Neural cell (in vitro differentiated cells): ENCODE measurements at regions not wholly inside any gene's neighbourhood (a gene's known extent, or its start where the extent isn't known, plus 50 kb on each side); places are given as distances from the start of the nearest gene placed in this dataset.

Source experiments
- H2AFZ ChIP-seq: fragments of 200-600, 300-800 bp; sonication (generic), shearing (Covaris generic); 2 replicates; pipeline ENCODE4 v1.6.0; 2014; ENCODE audit warnings: low read depth, mild to moderate bottlenecking, antibody characterized with exemption, low read length, moderate library complexity
- H3F3A ChIP-seq: fragments of 200-600 bp; shearing (Covaris generic); 2 replicates; pipeline ENCODE4 v1.6.1; 2016; ENCODE audit warnings: mild to moderate bottlenecking, moderate library complexity, mixed read lengths, antibody characterized with exemption, low read length; ENCODE audit not compliant: insufficient read depth, poor library complexity, severe bottlenecking
- H3K27ac ChIP-seq: fragments of 200-600, 300-800 bp; sonication (generic), shearing (Covaris generic); 2 replicates; pipeline ENCODE4 v1.5.1; 2014; ENCODE audit warnings: mild to moderate bottlenecking, low read length, moderate library complexity
- H3K27me3 ChIP-seq: fragments of 300-800, 200-600 bp; sonication (generic), shearing (Covaris generic); 2 replicates; pipeline ENCODE4 v1.6.0; 2014; ENCODE audit warnings: mild to moderate bottlenecking, low read depth, low read length, moderate library complexity; ENCODE audit not compliant: insufficient read depth
- H3K36me3 ChIP-seq: fragments of 300-800, 200-600 bp; sonication (generic), shearing (Covaris generic); 2 replicates; pipeline ENCODE4 v1.5.1; 2014; ENCODE audit warnings: mild to moderate bottlenecking, antibody characterized with exemption, low read length, moderate library complexity; ENCODE audit not compliant: insufficient read depth
- H3K4me2 ChIP-seq: fragments of 300-800, 200-600 bp; sonication (generic), shearing (Covaris generic); 2 replicates; pipeline ENCODE4 v1.6.0; 2014; ENCODE audit warnings: mild to moderate bottlenecking, low read length
- H3K4me3 ChIP-seq: fragments of 300-800, 200-600 bp; sonication (generic), shearing (Covaris generic); 2 replicates; pipeline ENCODE4 v1.5.1; 2014; ENCODE audit warnings: mild to moderate bottlenecking, low read length, moderate library complexity
- H3K79me2 ChIP-seq: fragments of 200-600 bp; shearing (Covaris generic); replicated peaks from 2 replicates; pipeline ENCODE4 v1.6.0; 2014; ENCODE audit warnings: mild to moderate bottlenecking, low read length, moderate library complexity; ENCODE audit not compliant: insufficient read depth
- H3K9ac ChIP-seq: fragments of 300-800, 200-600 bp; sonication (generic), shearing (Covaris generic); 2 replicates; pipeline ENCODE4 v1.6.1; 2016; ENCODE audit warnings: mild to moderate bottlenecking, low read length, mixed read lengths
- H3K9me2 ChIP-seq: fragments of 200-600 bp; shearing (Covaris generic); 2 replicates; pipeline ENCODE4 v1.6.1; 2016; ENCODE audit warnings: mild to moderate bottlenecking, low read length, mixed read lengths; ENCODE audit not compliant: insufficient read depth
- H3K9me3 ChIP-seq: fragments of 200-600, 300-800 bp; sonication (generic), shearing (Covaris generic); 2 replicates; pipeline ENCODE4 v1.6.1; 2016; ENCODE audit warnings: mild to moderate bottlenecking, mixed run types, low read length, moderate library complexity, mixed read lengths
- H4K20me1 ChIP-seq: fragments of 200-600 bp; shearing (Covaris generic); 2 replicates; pipeline ENCODE4 v1.6.1; 2016; ENCODE audit warnings: mild to moderate bottlenecking, mixed run types; ENCODE audit not compliant: insufficient read depth
- CTCF ChIP-seq: fragments of 450-650 bp; IDR thresholded peaks from 2 replicates; pipeline ENCODE4 v1.5.1; 2014; ENCODE audit warnings: antibody characterized with exemption, mild to moderate bottlenecking, moderate library complexity; ENCODE audit not compliant: poor library complexity, severe bottlenecking
- EP300 ChIP-seq: fragments of 450-650 bp; conservative IDR thresholded peaks from 2 replicates; pipeline ENCODE4 v1.6.1; 2014; ENCODE audit warnings: antibody characterized with exemption, mild to moderate bottlenecking, moderate library complexity; ENCODE audit not compliant: poor library complexity, severe bottlenecking
- EZH2 ChIP-seq: fragments of 200-600, 300-800 bp; shearing (Covaris generic), sonication (generic); IDR thresholded peaks from 2 replicates; pipeline ENCODE4 v1.6.1; 2014; ENCODE audit warnings: antibody characterized with exemption, low read length, borderline replicate concordance, mild to moderate bottlenecking; ENCODE audit not compliant: insufficient read depth, poor library complexity, severe bottlenecking
- MXI1 ChIP-seq: fragments of 450-650 bp; conservative IDR thresholded peaks from 2 replicates; pipeline ENCODE4 v1.6.1; 2014; ENCODE audit warnings: antibody characterized with exemption, mild to moderate bottlenecking; ENCODE audit not compliant: poor library complexity, severe bottlenecking
- POLR2AphosphoS5 ChIP-seq: IDR thresholded peaks from 2 replicates; pipeline ENCODE4 v1.6.1; 2012
- RAD21 ChIP-seq: fragments of 450-650 bp; conservative IDR thresholded peaks from 2 replicates; pipeline ENCODE4 v1.6.1; 2014; ENCODE audit warnings: antibody characterized with exemption, mild to moderate bottlenecking, moderate library complexity
- REST ChIP-seq: IDR thresholded peaks from 2 replicates; pipeline ENCODE4 v1.6.1; 2012; ENCODE audit warnings: borderline replicate concordance
- SMC3 ChIP-seq: fragments of 450-650 bp; conservative IDR thresholded peaks from 2 replicates; pipeline ENCODE4 v1.6.1; 2014; ENCODE audit warnings: antibody characterized with exemption, mild to moderate bottlenecking, moderate library complexity; ENCODE audit not compliant: poor library complexity
- TAF1 ChIP-seq: IDR thresholded peaks from 2 replicates; pipeline ENCODE4 v1.6.1; 2012; ENCODE audit warnings: low read depth

DNA sequence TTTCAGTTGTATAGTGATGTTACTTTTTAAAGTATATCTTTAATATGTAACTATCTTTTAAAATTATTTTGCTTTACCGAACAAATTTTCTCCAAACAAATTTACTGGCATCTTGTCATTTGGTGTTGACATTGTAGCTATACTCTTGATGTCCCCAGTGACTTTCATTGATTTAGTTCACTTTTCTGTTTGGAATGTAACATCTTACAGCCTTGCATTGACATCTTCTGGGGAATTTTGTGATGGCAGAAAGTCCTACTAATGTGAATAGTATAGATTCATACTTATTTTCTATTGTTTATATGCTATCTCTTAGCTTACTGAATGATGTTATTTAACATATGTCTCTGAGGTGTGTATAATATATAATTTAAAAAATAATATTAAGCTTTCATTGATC, 800.9 kb upstream of the ATXN8OS start:
- Histone ChIP-seq H4K20me1 (no peaks in the 10 kb centered on the region), H3K9me3 (no peaks in the 10 kb centered on the region), H3K79me2 (no peaks in the 10 kb centered on the region), H3K9me2 (no peaks in the 10 kb centered on the region), H3F3A (no peaks in the 10 kb centered on the region), H2AFZ (no peak overlapping the region), H3K27me3 (no peaks in the 10 kb centered on the region), H3K4me3 (no peak overlapping the region), H3K27ac (no peak overlapping the region), H3K9ac (no peak overlapping the region), H3K36me3 (no peaks in the 10 kb centered on the region), H3K4me2 (no peak overlapping the region)
- TF ChIP-seq SMC3 (peak; percentile 76), EP300 (no peak), TAF1 (no peak), MXI1 (no peak), EZH2 (no peak), RAD21 (peak; percentile 82), REST (no peak), CTCF (peak; percentile 70), POLR2AphosphoS5 (peak; percentile 15)

DNA sequence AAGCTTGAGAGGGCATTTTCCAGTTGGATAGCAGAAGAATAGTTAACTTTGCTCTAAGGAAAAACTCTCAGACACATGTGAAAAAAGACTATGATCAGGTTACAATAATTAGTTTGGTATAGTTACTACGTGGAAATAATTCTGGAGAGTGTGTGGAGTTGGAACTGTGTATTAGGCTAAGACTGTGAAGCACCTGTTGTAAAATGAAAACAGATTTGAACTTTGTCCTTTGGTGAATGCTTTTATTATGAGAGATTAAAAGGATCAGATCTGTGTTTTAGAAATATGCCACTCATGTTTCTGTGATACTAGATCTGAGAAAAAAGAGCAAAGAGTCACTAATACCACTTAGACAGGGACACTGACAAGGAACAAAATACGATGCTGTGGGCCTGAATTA, 807.5 kb upstream of the ATXN8OS start:
- H3K4me2 ChIP-seq = no peak overlapping the region
- H3K9me3 ChIP-seq = no peaks in the 10 kb centered on the region
- no peaks in the 10 kb centered on the region for H3K9me2 ChIP-seq
- no peaks in the 10 kb centered on the region for H4K20me1 ChIP-seq
- no peak overlapping the region for H3K9ac ChIP-seq
- H3K36me3 ChIP-seq = no peaks in the 10 kb centered on the region
- no peaks in the 10 kb centered on the region for H3F3A ChIP-seq
- H3K27ac ChIP-seq = no peak overlapping the region
- TF ChIP-seq SMC3 = no peak
- TF ChIP-seq EP300 = no peak
- TF ChIP-seq POLR2AphosphoS5 = no peak
- TF ChIP-seq RAD21 = no peak
- no peak for TF ChIP-seq MXI1
- no peak for TF ChIP-seq CTCF
- TF ChIP-seq TAF1 = no peak
- TF ChIP-seq EZH2 = no peak
- TF ChIP-seq REST = no peak
- H2AFZ ChIP-seq = no peak overlapping the region
- no peaks in the 10 kb centered on the region for H3K79me2 ChIP-seq
- no peak overlapping the region for H3K4me3 ChIP-seq
- no peaks in the 10 kb centered on the region for H3K27me3 ChIP-seq
